A549 (cell line): ENCODE measurements at regions not wholly inside any gene's neighbourhood (a gene's known extent, or its start where the extent isn't known, plus 50 kb on each side); places are given as distances from the start of the nearest gene placed in this dataset.

Experiments
- ATAC-seq, 2 experiments: fragments of 200-7000 bp in 1 of 2; fragments of >200 bp in 1 of 2; cut with Nextera tagmentation in 1 of 2; cut with Tn5 transposase in 1 of 2; 3 replicates each; pipeline versions ENCODE4 v1.8.0 to v1.9.1; 2018 to 2020; ENCODE audit warnings: mild to moderate bottlenecking in 1 of 2, moderate library complexity in 1 of 2
- CTCF ChIA-PET: fragments of 300-600 bp; sonication (Branson Sonifier 250); formaldehyde crosslinking; extraction: SDS; loops from one replicate; lab custom pipeline; 2021; ENCODE audit warnings: antibody characterized with exemption, inconsistent platforms; lab: Yijun Ruan, JAX
- POLR2A ChIA-PET: fragments of 350-600 bp; formaldehyde crosslinking; extraction: SDS; loops from one replicate; lab custom pipeline; 2021; ENCODE audit warnings: antibody characterized with exemption, inconsistent platforms; lab: Yijun Ruan, JAX
- DNase-seq, 2 experiments: peaks; one replicate each; pipeline versions ENCODE4 v3.0.0 to v3.0.0-alpha.2; 2011 to 2016; ENCODE audit warnings: low read depth in 1 of 2, low spot score in 1 of 2
- FAIRE-seq: peaks from 2 replicates; lab custom pipeline; 2011; peaks lifted over from hg19 to GRCh38; lab: Jason Lieb, UNC
- H3K27ac ChIP-seq, 2 experiments: fragments of >200 bp; sonication (Bioruptor Twin); formaldehyde crosslinking; 3 replicates each; pipeline ENCODE4 v1.5.1; 2016 to 2017
- H3K4me1 ChIP-seq: fragments of >200 bp; sonication (Bioruptor Twin); formaldehyde crosslinking; 3 replicates; pipeline ENCODE4 v1.6.1; 2016
- H3K4me2 ChIP-seq: fragments of >200 bp; sonication (Bioruptor Twin); formaldehyde crosslinking; 3 replicates; pipeline ENCODE4 v1.6.1; 2016
- H3K4me3 ChIP-seq: fragments of >200 bp; sonication (Bioruptor Twin); formaldehyde crosslinking; 3 replicates; pipeline ENCODE4 v1.5.1; 2016
- H3K9me3 ChIP-seq: fragments of >200 bp; sonication (Bioruptor Twin); formaldehyde crosslinking; 3 replicates; pipeline ENCODE4 v1.6.1; 2016
- BCL3 ChIP-seq: fragments of >200 bp; sonication (Bioruptor Twin); formaldehyde crosslinking; IDR thresholded peaks from 3 replicates; pipeline ENCODE4 v1.6.1; 2016
- CEBPB ChIP-seq, 2 experiments: fragments of >200 bp in 1 of 2; sonication (Bioruptor Twin) in 1 of 2; formaldehyde crosslinking in 1 of 2; IDR thresholded peaks; 2 replicates each; pipeline ENCODE4 v1.6.1; 2012 to 2016
- EHMT2 ChIP-seq: fragments of 200-600 bp; sonication (generic); IDR thresholded peaks from 2 replicates; pipeline ENCODE4 v1.6.1; 2016; ENCODE audit warnings: antibody characterized with exemption, low read depth, mild to moderate bottlenecking, moderate library complexity
- EP300 ChIP-seq, 2 experiments: fragments of >200 bp; sonication (Bioruptor Twin); formaldehyde crosslinking; IDR thresholded peaks; 2 replicates in 1 of 2; 3 replicates in 1 of 2; pipeline ENCODE4 v1.6.1; 2016 to 2017
- ESRRA ChIP-seq: fragments of 150-350 bp; IDR thresholded peaks from 2 replicates; pipeline ENCODE4 v1.6.1; 2014; ENCODE audit warnings: mild to moderate bottlenecking, low read length, borderline replicate concordance
- FOSL2 ChIP-seq, 2 experiments: fragments of 450-650 bp in 1 of 2; fragments of >200 bp in 1 of 2; sonication (Bioruptor Twin) in 1 of 2; formaldehyde crosslinking; IDR thresholded peaks; 2 replicates each; pipeline versions ENCODE4 v1.5.0 to v1.6.1; 2016 to 2020; ENCODE audit warnings: mild to moderate bottlenecking in 1 of 2, moderate library complexity in 1 of 2
- HDAC2 ChIP-seq: fragments of 200-600 bp; sonication (generic); IDR thresholded peaks from 2 replicates; pipeline ENCODE4 v1.6.1; 2016
- HEYL ChIP-seq: fragments of 250-450 bp; sonication (Bioruptor Pico); IDR thresholded peaks from 2 replicates; pipeline ENCODE4 v1.8.0; 2021; ENCODE audit warnings: mild to moderate bottlenecking, moderate library complexity
- HMGXB4 ChIP-seq: fragments of 250-450 bp; sonication (Bioruptor Pico); IDR thresholded peaks from 2 replicates; pipeline ENCODE4 v1.5.0; 2021; ENCODE audit warnings: mild to moderate bottlenecking, moderate library complexity, borderline replicate concordance
- HOXB13 ChIP-seq: fragments of 250-450 bp; sonication (Bioruptor Pico); IDR thresholded peaks from 2 replicates; pipeline ENCODE4 v1.5.0; 2020; ENCODE audit warnings: low read depth, mild to moderate bottlenecking, moderate library complexity
- JUN ChIP-seq, 2 experiments: fragments of >200 bp; sonication (Bioruptor Twin); formaldehyde crosslinking; IDR thresholded peaks; 2 replicates in 1 of 2; 3 replicates in 1 of 2; pipeline ENCODE4 v1.6.1; 2016 to 2017
- MAX ChIP-seq: IDR thresholded peaks from 2 replicates; pipeline ENCODE4 v1.6.1; 2012
- NR3C1 ChIP-seq: fragments of >200 bp; sonication (Bioruptor Twin); formaldehyde crosslinking; IDR thresholded peaks from 3 replicates; pipeline ENCODE4 v1.6.1; 2017
- PBX3 ChIP-seq: IDR thresholded peaks from 2 replicates; pipeline ENCODE4 v1.6.1; 2012
- PHF8 ChIP-seq: fragments of 200-600 bp; sonication (generic); IDR thresholded peaks from 2 replicates; pipeline ENCODE4 v1.6.1; 2016; ENCODE audit warnings: low read depth, mild to moderate bottlenecking, antibody characterized with exemption, moderate library complexity, borderline replicate concordance
- POLR2AphosphoS2 ChIP-seq: conservative IDR thresholded peaks from 2 replicates; pipeline ENCODE4 v1.6.1; 2012; ENCODE audit warnings: low read length, improper control_type of control experiment, inconsistent platforms
- RCOR1 ChIP-seq: fragments of 150-350 bp; IDR thresholded peaks from 2 replicates; pipeline ENCODE4 v1.6.1; 2014; ENCODE audit warnings: antibody characterized with exemption, low read length, low read depth
- REST ChIP-seq: fragments of 200-600 bp; sonication (generic); IDR thresholded peaks from 2 replicates; pipeline ENCODE4 v1.6.1; 2016; ENCODE audit warnings: antibody characterized with exemption, mild to moderate bottlenecking, moderate library complexity
- RNF2 ChIP-seq: fragments of 200-600 bp; sonication (generic); IDR thresholded peaks from 2 replicates; pipeline ENCODE4 v1.6.1; 2016; ENCODE audit warnings: low read depth, mild to moderate bottlenecking, antibody characterized with exemption, moderate library complexity, borderline replicate concordance
- SMC3 ChIP-seq: fragments of >200 bp; sonication (Bioruptor Twin); formaldehyde crosslinking; IDR thresholded peaks from 3 replicates; pipeline ENCODE4 v1.6.1; 2018; ENCODE audit warnings: inconsistent platforms
- USF2 ChIP-seq: fragments of 450-650 bp; IDR thresholded peaks from 2 replicates; pipeline ENCODE4 v1.6.1; 2014; ENCODE audit warnings: antibody characterized with exemption
- ZC3H11A ChIP-seq: fragments of 450-650 bp; IDR thresholded peaks from 2 replicates; pipeline ENCODE4 v1.6.1; 2014; ENCODE audit warnings: antibody characterized with exemption, mild to moderate bottlenecking
- ZFP36 ChIP-seq: fragments of 450-650 bp; IDR thresholded peaks from 2 replicates; pipeline ENCODE4 v1.6.1; 2014; ENCODE audit warnings: borderline replicate concordance; ENCODE audit not compliant: partially characterized antibody
- ZNF302 ChIP-seq: fragments of 250-450 bp; sonication (Bioruptor Pico); IDR thresholded peaks from 2 replicates; pipeline ENCODE4 v1.9.0; 2021; ENCODE audit warnings: inconsistent platforms, mild to moderate bottlenecking, moderate library complexity
- WGBS: methylation state at CpG from one replicate; pipeline ENCODE4 v1.1.6; 2017; ENCODE audit errors: missing lambda C conversion rate; 5-methylcytosine and 5-hydroxymethylcytosine counted together
- TF ChIP-seq, protein P1 (sequence below): fragments of >200 bp; sonication (Bioruptor Twin); formaldehyde crosslinking; IDR thresholded peaks from 3 replicates; pipeline ENCODE4 v1.5.1; 2016
- TF ChIP-seq, protein P2 (sequence below): fragments of 150-350 bp; IDR thresholded peaks from 2 replicates; pipeline ENCODE4 v1.6.1; 2014; ENCODE audit warnings: low read depth, mild to moderate bottlenecking, low read length

DNA sequence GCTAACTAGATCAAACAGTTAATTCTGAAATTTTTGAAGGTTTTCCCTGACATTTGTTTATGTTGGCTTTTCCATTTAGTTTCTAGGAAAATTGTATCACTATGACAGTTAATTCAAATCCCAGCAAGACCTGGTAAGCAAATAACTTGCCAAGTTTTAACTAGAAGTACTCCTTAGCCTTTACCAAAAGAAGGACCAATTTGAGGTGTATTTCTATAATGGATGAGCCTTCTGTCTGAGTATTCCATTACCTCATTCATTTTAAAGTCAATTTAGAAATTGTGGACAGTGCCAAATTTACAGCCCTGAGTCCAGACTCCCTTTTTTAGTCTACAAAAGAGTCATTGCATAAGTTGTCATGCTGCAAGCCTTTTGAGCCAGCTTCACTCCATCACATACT is 687.6 kb downstream of the CETN3 start:
- CTCF ChIA-PET: no interaction called here
- no peak for FAIRE-seq

GRCh38 chr5:89721353-89721752 is 688.2 kb downstream of the CETN3 start:
- no peak for DNase-seq
- H3K4me2 ChIP-seq: no peak overlapping the region
- WGBS: 37% methylated on average over 2 of the region's 2 CpGs
- H3K27ac ChIP-seq: no peak overlapping the region
- FAIRE-seq: no peak
- no peaks in the 10 kb centered on the region for H3K4me1 ChIP-seq
- no peak for ATAC-seq
- H3K9me3 ChIP-seq: no peaks in the 10 kb centered on the region
- ChIA-PET CTCF (no interaction called here), POLR2A (no interaction called here)
- no peak overlapping the region for H3K4me3 ChIP-seq
- TF ChIP-seq EP300 (IDR thresholded peaks at IDR 0.05): no peak
- TF ChIP-seq, protein P1, sequence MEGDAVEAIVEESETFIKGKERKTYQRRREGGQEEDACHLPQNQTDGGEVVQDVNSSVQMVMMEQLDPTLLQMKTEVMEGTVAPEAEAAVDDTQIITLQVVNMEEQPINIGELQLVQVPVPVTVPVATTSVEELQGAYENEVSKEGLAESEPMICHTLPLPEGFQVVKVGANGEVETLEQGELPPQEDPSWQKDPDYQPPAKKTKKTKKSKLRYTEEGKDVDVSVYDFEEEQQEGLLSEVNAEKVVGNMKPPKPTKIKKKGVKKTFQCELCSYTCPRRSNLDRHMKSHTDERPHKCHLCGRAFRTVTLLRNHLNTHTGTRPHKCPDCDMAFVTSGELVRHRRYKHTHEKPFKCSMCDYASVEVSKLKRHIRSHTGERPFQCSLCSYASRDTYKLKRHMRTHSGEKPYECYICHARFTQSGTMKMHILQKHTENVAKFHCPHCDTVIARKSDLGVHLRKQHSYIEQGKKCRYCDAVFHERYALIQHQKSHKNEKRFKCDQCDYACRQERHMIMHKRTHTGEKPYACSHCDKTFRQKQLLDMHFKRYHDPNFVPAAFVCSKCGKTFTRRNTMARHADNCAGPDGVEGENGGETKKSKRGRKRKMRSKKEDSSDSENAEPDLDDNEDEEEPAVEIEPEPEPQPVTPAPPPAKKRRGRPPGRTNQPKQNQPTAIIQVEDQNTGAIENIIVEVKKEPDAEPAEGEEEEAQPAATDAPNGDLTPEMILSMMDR: no peak
- no peak for TF ChIP-seq SMC3
- TF ChIP-seq BCL3: no peak
- no peak for TF ChIP-seq USF2
- no peak for TF ChIP-seq EHMT2
- no peak for TF ChIP-seq REST
- TF ChIP-seq MAX: no peak

More for the DNA sequence above, 687.6 kb downstream of the CETN3 start:
- H3K4me3 ChIP-seq: no peak overlapping the region
- TF ChIP-seq JUN (IDR thresholded peaks at IDR 0.05) (no peak), PHF8 (no peak), EHMT2 (no peak), PBX3 (no peak), HMGXB4 (CRISPR knock-in tag) (no peak), ESRRA (no peak), MAX (no peak), FOSL2 (IDR thresholded peaks at IDR 0.05) (no peak), FOSL2 (CRISPR knock-in tag; IDR thresholded peaks at IDR 0.05) (no peak), RNF2 (no peak), HEYL (no peak), ZNF302 (CRISPR knock-in tag) (no peak), ZFP36 (no peak), POLR2AphosphoS2 (no peak), NR3C1 (no peak), CEBPB (IDR thresholded peaks at IDR 0.05) (no peak), ZC3H11A (no peak), RCOR1 (no peak), HOXB13 (no peak), HDAC2 (no peak)
- TF ChIP-seq, protein P2, sequence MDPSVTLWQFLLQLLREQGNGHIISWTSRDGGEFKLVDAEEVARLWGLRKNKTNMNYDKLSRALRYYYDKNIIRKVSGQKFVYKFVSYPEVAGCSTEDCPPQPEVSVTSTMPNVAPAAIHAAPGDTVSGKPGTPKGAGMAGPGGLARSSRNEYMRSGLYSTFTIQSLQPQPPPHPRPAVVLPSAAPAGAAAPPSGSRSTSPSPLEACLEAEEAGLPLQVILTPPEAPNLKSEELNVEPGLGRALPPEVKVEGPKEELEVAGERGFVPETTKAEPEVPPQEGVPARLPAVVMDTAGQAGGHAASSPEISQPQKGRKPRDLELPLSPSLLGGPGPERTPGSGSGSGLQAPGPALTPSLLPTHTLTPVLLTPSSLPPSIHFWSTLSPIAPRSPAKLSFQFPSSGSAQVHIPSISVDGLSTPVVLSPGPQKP: no peak
- H3K4me2 ChIP-seq: no peak overlapping the region
- no peaks in the 10 kb centered on the region for H3K4me1 ChIP-seq
- H3K9me3 ChIP-seq: no peaks in the 10 kb centered on the region
- DNase-seq: no peak
- no peak for ATAC-seq
- POLR2A ChIA-PET: no interaction called here
- H3K27ac ChIP-seq: no peak overlapping the region
